ENCODE measurements at regions not wholly inside any gene's neighbourhood (a gene's known extent, or its start where the extent isn't known, plus 50 kb on each side); places are given as distances from the start of the nearest gene placed in this dataset.

DNA sequence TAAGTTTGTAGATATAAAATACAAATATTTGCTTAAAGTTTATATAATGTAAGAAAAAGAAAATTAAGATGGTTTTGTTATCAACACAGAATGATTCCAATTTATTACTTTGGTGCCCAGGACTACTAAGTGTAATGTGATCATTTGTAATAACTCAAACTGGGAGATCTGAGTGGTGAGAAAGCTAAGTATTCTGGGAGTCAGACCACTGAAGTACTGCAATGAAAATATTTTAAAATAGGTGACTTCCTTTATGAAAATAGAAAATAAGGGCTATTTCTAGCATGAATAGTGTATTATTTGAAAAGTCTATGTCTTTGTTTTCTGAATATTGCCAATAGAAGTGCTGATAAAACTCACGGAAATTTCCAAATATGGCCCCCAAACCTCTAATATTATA is 305.6 kb upstream of the MAN1A1 start:
- TF ChIP-seq, protein P1, sequence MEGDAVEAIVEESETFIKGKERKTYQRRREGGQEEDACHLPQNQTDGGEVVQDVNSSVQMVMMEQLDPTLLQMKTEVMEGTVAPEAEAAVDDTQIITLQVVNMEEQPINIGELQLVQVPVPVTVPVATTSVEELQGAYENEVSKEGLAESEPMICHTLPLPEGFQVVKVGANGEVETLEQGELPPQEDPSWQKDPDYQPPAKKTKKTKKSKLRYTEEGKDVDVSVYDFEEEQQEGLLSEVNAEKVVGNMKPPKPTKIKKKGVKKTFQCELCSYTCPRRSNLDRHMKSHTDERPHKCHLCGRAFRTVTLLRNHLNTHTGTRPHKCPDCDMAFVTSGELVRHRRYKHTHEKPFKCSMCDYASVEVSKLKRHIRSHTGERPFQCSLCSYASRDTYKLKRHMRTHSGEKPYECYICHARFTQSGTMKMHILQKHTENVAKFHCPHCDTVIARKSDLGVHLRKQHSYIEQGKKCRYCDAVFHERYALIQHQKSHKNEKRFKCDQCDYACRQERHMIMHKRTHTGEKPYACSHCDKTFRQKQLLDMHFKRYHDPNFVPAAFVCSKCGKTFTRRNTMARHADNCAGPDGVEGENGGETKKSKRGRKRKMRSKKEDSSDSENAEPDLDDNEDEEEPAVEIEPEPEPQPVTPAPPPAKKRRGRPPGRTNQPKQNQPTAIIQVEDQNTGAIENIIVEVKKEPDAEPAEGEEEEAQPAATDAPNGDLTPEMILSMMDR (IDR thresholded peaks at IDR 0.05), result no peak
- TF ChIP-seq POLR2A (IDR thresholded peaks at IDR 0.05), result no peak

Measured in lower leg skin (tissue), 3 donors.